ENCODE measurements at regions not wholly inside any gene's neighbourhood (a gene's known extent, or its start where the extent isn't known, plus 50 kb on each side); places are given as distances from the start of the nearest gene placed in this dataset.

- Histone ChIP-seq H3K27ac (ENCODE audit: low read depth in 1 of 2, low read length in 2 of 2) (no peak overlapping the region), H3K27me3 (ENCODE audit: control insufficient read depth in 1 of 2, insufficient read depth in 2 of 2, low read length in 2 of 2) (no peaks in the 10 kb centered on the region), H3K4me3 (ENCODE audit: low read length) (no peak overlapping the region), H3K4me1 (ENCODE audit: insufficient read depth, low read length) (no peaks in the 10 kb centered on the region), H3K9me3 (ENCODE audit: control insufficient read depth in 1 of 2, insufficient read depth in 1 of 2, low read length in 2 of 2) (peaks cover 0 to 3% of the 10 kb centered on the region in 2 experiments), H3K36me3 (ENCODE audit: insufficient read depth, low read length) (no peaks in the 10 kb centered on the region)
- no peak for TF ChIP-seq CTCF (IDR thresholded peaks at IDR 0.05)
- POLR2A ChIA-PET, result no interaction called here
- Mint-ChIP-seq H3K9me3 (no peaks in the 10 kb centered on the region), H3K4me1 (ENCODE audit: low read depth) (no peaks in the 10 kb centered on the region), H3K27ac (no peak overlapping the region), H3K4me3 (no peak overlapping the region), H3K27me3 (no peaks in the 10 kb centered on the region), H3K36me3 (ENCODE audit: low read depth) (no peaks in the 10 kb centered on the region)
- ATAC-seq (ENCODE audit: poor library complexity) (no peak), DNase-seq (no peak)
- CTCF ChIA-PET, result no interaction called here
- intact Hi-C loops (cut with DNase I, micrococcal nuclease), result no loop called here
Observed at GRCh38 chr7:85695041-85695440, 508.2 kb upstream of the SEMA3D start.

GRCh38 chr7:85693326-85693725 is 506.5 kb upstream of the SEMA3D start:
- ChIA-PET CTCF (no interaction called here), POLR2A (no interaction called here)
- no peak for ATAC-seq (ENCODE audit: poor library complexity)
- H3K4me1 ChIP-seq (ENCODE audit: insufficient read depth, low read length), result no peaks in the 10 kb centered on the region
- peaks cover 0 to 5% of the 10 kb centered on the region in 2 experiments for H3K9me3 ChIP-seq (ENCODE audit: control insufficient read depth in 1 of 2, insufficient read depth in 1 of 2, low read length in 2 of 2)
- no peaks in the 10 kb centered on the region for H3K27me3 Mint-ChIP-seq
- no peak overlapping the region for H3K27ac Mint-ChIP-seq
- no peaks in the 10 kb centered on the region for H3K4me1 Mint-ChIP-seq (ENCODE audit: low read depth)
- H3K36me3 Mint-ChIP-seq (ENCODE audit: low read depth), result no peaks in the 10 kb centered on the region
- no peak for TF ChIP-seq CTCF (IDR thresholded peaks at IDR 0.05)
- no peak overlapping the region for H3K4me3 ChIP-seq (ENCODE audit: low read length)
- H3K27me3 ChIP-seq (ENCODE audit: control insufficient read depth in 1 of 2, insufficient read depth in 2 of 2, low read length in 2 of 2), result no peaks in the 10 kb centered on the region
- no peak overlapping the region for H3K4me3 Mint-ChIP-seq
- no peak for DNase-seq
- no peak overlapping the region for H3K27ac ChIP-seq (ENCODE audit: low read depth in 1 of 2, low read length in 2 of 2)
- no peaks in the 10 kb centered on the region for H3K36me3 ChIP-seq (ENCODE audit: insufficient read depth, low read length)
- intact Hi-C loops (cut with DNase I, micrococcal nuclease), result no loop called here
- no peaks in the 10 kb centered on the region for H3K9me3 Mint-ChIP-seq

GRCh38 chr7:85688712-85689111 is 501.9 kb upstream of the SEMA3D start:
- H3K27me3 ChIP-seq (ENCODE audit: control insufficient read depth in 1 of 2, insufficient read depth in 2 of 2, low read length in 2 of 2), result no peaks in the 10 kb centered on the region
- no peak for TF ChIP-seq CTCF (IDR thresholded peaks at IDR 0.05)
- peaks cover 0 to 11% of the 10 kb centered on the region in 2 experiments for H3K9me3 ChIP-seq (ENCODE audit: control insufficient read depth in 1 of 2, insufficient read depth in 1 of 2, low read length in 2 of 2)
- intact Hi-C loops (cut with DNase I, micrococcal nuclease), result no loop called here
- DNase-seq (no peak), ATAC-seq (ENCODE audit: poor library complexity) (no peak)
- CTCF ChIA-PET, result no interaction called here
- Mint-ChIP-seq H3K27me3 (no peaks in the 10 kb centered on the region), H3K4me1 (ENCODE audit: low read depth) (no peaks in the 10 kb centered on the region), H3K36me3 (ENCODE audit: low read depth) (no peaks in the 10 kb centered on the region), H3K27ac (no peak overlapping the region), H3K4me3 (no peak overlapping the region), H3K9me3 (no peaks in the 10 kb centered on the region)
- H3K4me1 ChIP-seq (ENCODE audit: insufficient read depth, low read length), result no peaks in the 10 kb centered on the region
- no peak overlapping the region for H3K4me3 ChIP-seq (ENCODE audit: low read length)
- no peak overlapping the region for H3K27ac ChIP-seq (ENCODE audit: low read depth in 1 of 2, low read length in 2 of 2)
- H3K36me3 ChIP-seq (ENCODE audit: insufficient read depth, low read length), result no peaks in the 10 kb centered on the region
- POLR2A ChIA-PET, result no interaction called here

All from CD4-positive, alpha-beta T cell (primary cell).